Epithelial cell of esophagus (primary cell): ENCODE measurements at regions not wholly inside any gene's neighbourhood (a gene's known extent, or its start where the extent isn't known, plus 50 kb on each side); places are given as distances from the start of the nearest gene placed in this dataset.
"Not testable (repeated sequence)": the region's sequence is repeated elsewhere in the genome, so short reads cannot be mapped to it uniquely, and the experiment has no call there.

Experiments
- DNase-seq: peaks from one replicate; pipeline ENCODE4 v3.0.0; 2010; ENCODE audit warnings: low read depth
- H3K4me3 ChIP-seq: 2 replicates; pipeline ENCODE4 v1.5.1; 2011; ENCODE audit warnings: mild to moderate bottlenecking, low read length, control low read depth
- TF ChIP-seq, protein P1 (sequence below): IDR thresholded peaks from 2 replicates; pipeline ENCODE4 v1.5.1; 2011; ENCODE audit warnings: low read depth, mild to moderate bottlenecking, low read length, control low read depth, inconsistent platforms; ENCODE audit not compliant: insufficient read depth; ENCODE audit errors: missing control alignments

- DNase-seq: no peak
- TF ChIP-seq, protein P1, sequence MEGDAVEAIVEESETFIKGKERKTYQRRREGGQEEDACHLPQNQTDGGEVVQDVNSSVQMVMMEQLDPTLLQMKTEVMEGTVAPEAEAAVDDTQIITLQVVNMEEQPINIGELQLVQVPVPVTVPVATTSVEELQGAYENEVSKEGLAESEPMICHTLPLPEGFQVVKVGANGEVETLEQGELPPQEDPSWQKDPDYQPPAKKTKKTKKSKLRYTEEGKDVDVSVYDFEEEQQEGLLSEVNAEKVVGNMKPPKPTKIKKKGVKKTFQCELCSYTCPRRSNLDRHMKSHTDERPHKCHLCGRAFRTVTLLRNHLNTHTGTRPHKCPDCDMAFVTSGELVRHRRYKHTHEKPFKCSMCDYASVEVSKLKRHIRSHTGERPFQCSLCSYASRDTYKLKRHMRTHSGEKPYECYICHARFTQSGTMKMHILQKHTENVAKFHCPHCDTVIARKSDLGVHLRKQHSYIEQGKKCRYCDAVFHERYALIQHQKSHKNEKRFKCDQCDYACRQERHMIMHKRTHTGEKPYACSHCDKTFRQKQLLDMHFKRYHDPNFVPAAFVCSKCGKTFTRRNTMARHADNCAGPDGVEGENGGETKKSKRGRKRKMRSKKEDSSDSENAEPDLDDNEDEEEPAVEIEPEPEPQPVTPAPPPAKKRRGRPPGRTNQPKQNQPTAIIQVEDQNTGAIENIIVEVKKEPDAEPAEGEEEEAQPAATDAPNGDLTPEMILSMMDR: no peak
- H3K4me3 ChIP-seq: no peak overlapping the region
Measured at GRCh38 chr13:85557691-85558467, 241.3 kb downstream of the SLITRK6 start.

GRCh38 chr13:85551012-85551411, 248.2 kb downstream of the SLITRK6 start:
- DNase-seq: no peak
- H3K4me3 ChIP-seq: no peak overlapping the region
- TF ChIP-seq, protein P1: no peak

- H3K4me3 ChIP-seq: no peak overlapping the region
- no peak for DNase-seq
- TF ChIP-seq, protein P1: no peak
Measured at GRCh38 chr13:85549819-85550218, 249.4 kb downstream of the SLITRK6 start.

DNA sequence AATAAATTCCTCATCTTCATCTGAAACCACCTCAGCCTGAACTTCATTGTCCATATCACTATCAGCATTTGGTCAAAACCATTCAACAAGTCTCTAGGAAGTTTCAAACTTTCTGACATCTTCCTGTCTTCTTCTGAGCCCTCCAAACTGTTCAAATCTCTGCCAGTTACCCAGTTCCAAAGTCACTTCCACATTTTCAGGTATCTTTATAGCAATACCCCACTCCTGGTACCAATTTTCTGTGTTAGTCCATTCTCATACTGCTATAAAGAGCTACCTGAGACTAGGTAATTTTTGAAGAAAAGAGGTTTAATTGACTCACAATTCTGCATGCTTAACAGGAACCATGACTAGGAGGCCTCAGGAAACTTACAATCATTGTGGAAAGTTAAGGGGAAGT, 250.4 kb downstream of the SLITRK6 start:
- not testable (repeated sequence) for DNase-seq, H3K4me3 ChIP-seq

DNA sequence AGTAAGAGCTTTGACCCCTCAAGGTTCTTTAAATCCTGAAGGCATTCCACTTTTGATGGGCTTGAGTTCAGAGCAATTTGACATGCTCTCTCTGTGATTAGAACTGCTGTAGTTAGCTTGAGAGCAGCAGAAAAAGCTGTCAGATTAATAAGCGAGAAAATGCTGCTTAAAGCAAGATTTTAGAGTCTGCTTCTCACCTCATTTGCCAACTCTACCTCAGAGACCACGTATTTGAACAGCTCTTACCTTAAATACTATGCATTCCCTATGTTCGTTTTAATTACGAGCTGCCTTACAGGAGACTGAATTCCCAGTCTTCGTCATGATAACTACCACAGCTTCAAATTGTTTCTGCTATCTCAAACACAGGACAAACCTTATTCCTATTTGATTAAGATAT, 253.4 kb downstream of the SLITRK6 start:
- DNase-seq: no peak
- TF ChIP-seq, protein P1: no peak
- no peak overlapping the region for H3K4me3 ChIP-seq

- no peak overlapping the region for H3K4me3 ChIP-seq
- DNase-seq: no peak
- TF ChIP-seq, protein P1: no peak
Measured at GRCh38 chr13:85544756-85545155, 254.5 kb downstream of the SLITRK6 start.

DNA sequence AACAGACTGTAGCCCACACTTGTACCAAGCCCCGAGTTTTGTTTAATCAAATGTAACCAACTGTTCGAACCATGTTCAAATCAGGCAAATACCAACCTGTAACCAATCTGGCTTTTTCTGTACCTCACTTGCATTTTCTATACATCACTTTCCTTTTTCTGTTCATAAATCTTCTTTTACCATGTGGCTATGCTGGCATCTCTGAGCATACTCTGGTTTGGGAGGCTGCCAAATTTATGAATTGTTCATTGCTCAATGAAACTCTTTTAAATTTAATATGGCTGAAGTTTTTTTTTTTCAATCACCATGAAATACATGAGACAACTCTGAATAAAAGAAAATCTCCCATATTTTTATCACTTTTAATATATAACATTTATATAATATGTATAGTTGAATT, 256.1 kb downstream of the SLITRK6 start:
- DNase-seq: peak; percentile 53
- TF ChIP-seq, protein P1: no peak

More for the DNA sequence above, 256.1 kb downstream of the SLITRK6 start:
- H3K4me3 ChIP-seq: no peak overlapping the region
